ENCODE measurements at regions not wholly inside any gene's neighbourhood (a gene's known extent, or its start where the extent isn't known, plus 50 kb on each side); places are given as distances from the start of the nearest gene placed in this dataset.
"Not testable (repeated sequence)": the region's sequence is repeated elsewhere in the genome, so short reads cannot be mapped to it uniquely, and the experiment has no call there.

DNA sequence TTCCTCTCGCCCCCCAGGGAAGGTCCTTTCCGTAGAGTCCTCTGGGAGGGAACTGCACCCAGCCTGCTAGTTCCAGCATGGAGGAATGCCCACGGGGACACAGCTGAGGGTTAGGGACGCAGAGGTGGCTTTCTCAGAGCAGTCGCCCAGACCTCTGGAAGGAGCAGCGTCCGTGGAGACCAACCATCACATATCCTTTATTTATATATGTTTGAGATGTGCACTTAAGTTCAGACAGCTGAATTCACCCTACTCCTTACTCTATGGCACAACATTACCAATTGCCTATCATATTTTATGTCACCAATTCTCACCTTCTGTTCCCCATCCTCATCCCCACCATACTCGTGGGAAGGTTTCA is 305.6 kb upstream of the DIO3 start:
- intact Hi-C loops (cut with micrococcal nuclease), result no loop called here
- Histone ChIP-seq H3K36me3 (ENCODE audit: control insufficient read depth, insufficient read depth, low read length) (no peaks in the 10 kb centered on the region), H3K9me3 (ENCODE audit: control insufficient read depth, insufficient read depth, low read length) (no peaks in the 10 kb centered on the region), H3K4me1 (ENCODE audit: control insufficient read depth, insufficient read depth, low read length) (peaks cover 13% of the 10 kb centered on the region), H3K4me3 (ENCODE audit: low read length) (no peak overlapping the region), H3K27ac (ENCODE audit: low read length) (no peak overlapping the region), H3K27me3 (ENCODE audit: control insufficient read depth, insufficient read depth, low read length) (no peaks in the 10 kb centered on the region)
- peaks cover 8 to 28% of the 10 kb centered on the region in 2 donors for H3K27me3 Mint-ChIP-seq (ENCODE audit: low read depth in 2 of 2)
- DNase-seq (no peak), ATAC-seq (no peak)
- H3K4me1 Mint-ChIP-seq, result peaks cover 16% of the 10 kb centered on the region in 2 donors
- no peaks in the 10 kb centered on the region for H3K9me3 Mint-ChIP-seq
- 90% methylated on average over 3 of the region's 8 CpGs for WGBS (ENCODE audit: insufficient coverage)
- no peaks in the 10 kb centered on the region for H3K36me3 Mint-ChIP-seq
- no peak overlapping the region for H3K27ac Mint-ChIP-seq
- no peak overlapping the region for H3K4me3 Mint-ChIP-seq
- TF ChIP-seq, protein P1, sequence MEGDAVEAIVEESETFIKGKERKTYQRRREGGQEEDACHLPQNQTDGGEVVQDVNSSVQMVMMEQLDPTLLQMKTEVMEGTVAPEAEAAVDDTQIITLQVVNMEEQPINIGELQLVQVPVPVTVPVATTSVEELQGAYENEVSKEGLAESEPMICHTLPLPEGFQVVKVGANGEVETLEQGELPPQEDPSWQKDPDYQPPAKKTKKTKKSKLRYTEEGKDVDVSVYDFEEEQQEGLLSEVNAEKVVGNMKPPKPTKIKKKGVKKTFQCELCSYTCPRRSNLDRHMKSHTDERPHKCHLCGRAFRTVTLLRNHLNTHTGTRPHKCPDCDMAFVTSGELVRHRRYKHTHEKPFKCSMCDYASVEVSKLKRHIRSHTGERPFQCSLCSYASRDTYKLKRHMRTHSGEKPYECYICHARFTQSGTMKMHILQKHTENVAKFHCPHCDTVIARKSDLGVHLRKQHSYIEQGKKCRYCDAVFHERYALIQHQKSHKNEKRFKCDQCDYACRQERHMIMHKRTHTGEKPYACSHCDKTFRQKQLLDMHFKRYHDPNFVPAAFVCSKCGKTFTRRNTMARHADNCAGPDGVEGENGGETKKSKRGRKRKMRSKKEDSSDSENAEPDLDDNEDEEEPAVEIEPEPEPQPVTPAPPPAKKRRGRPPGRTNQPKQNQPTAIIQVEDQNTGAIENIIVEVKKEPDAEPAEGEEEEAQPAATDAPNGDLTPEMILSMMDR (IDR thresholded peaks at IDR 0.05), result no peak

DNA sequence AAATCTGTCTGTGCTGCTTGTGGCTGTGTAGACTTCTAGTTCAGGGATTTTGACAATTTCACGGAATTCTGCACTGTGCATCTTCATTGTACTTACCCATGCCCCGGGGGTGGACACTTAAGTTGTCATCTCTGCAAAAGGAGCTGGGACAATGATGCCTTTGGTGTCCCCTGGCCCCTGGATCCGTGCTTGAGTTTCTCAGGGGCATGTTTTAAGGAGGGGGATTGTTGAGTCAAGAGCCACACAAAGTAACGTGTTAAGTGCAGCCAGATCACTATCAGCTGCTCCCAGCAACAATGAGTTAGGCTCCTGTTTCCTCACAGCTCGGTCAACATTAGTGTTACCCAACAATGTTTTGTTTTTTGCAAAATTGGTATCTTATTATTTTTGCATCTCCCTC is 305.0 kb upstream of the DIO3 start:
- Histone ChIP-seq H3K4me3 (ENCODE audit: low read length) (no peak overlapping the region), H3K36me3 (ENCODE audit: control insufficient read depth, insufficient read depth, low read length) (no peaks in the 10 kb centered on the region), H3K4me1 (ENCODE audit: control insufficient read depth, insufficient read depth, low read length) (peaks cover 13% of the 10 kb centered on the region), H3K27ac (ENCODE audit: low read length) (no peak overlapping the region), H3K27me3 (ENCODE audit: control insufficient read depth, insufficient read depth, low read length) (no peaks in the 10 kb centered on the region), H3K9me3 (ENCODE audit: control insufficient read depth, insufficient read depth, low read length) (no peaks in the 10 kb centered on the region)
- H3K4me3 Mint-ChIP-seq, result no peak overlapping the region
- H3K27me3 Mint-ChIP-seq (ENCODE audit: low read depth in 2 of 2), result peaks cover 8 to 29% of the 10 kb centered on the region in 2 donors
- TF ChIP-seq, protein P1 (IDR thresholded peaks at IDR 0.05), result no peak
- peaks cover 16% of the 10 kb centered on the region in 2 donors for H3K4me1 Mint-ChIP-seq
- no peak for ATAC-seq
- DNase-seq, result no peak
- H3K36me3 Mint-ChIP-seq, result no peaks in the 10 kb centered on the region
- intact Hi-C loops (cut with micrococcal nuclease), result no loop called here
- H3K27ac Mint-ChIP-seq, result no peak overlapping the region
- H3K9me3 Mint-ChIP-seq, result no peaks in the 10 kb centered on the region
- WGBS (ENCODE audit: insufficient coverage), result 61% methylated on average over 5 of the region's 5 CpGs

DNA sequence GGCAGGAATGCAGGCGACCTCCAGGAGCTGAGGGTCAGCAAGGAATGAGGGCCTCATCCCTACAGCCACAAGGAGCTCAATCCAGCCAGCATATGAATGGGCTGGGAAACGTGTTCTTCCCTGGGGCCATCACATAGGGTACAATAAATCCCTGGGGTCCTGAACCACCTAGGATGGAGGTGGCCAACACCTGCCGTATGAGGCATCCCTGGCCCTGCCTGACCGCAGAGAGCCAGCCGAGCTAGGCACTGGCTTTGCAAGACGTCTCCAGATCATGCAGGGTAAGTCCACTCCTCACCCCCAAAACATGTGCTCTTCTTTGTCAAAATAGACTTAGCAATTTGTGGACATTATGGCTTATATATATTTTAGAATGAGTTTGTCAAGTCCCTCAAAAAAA is 303.7 kb upstream of the DIO3 start:
- Mint-ChIP-seq H3K36me3 (no peaks in the 10 kb centered on the region), H3K9me3 (no peaks in the 10 kb centered on the region), H3K27me3 (ENCODE audit: low read depth in 2 of 2) (peaks cover 16 to 39% of the 10 kb centered on the region in 2 donors), H3K4me3 (no peak overlapping the region), H3K27ac (no peak overlapping the region), H3K4me1 (peaks cover 5 to 6% of the 10 kb centered on the region in 2 donors)
- DNase-seq, result no peak
- WGBS (ENCODE audit: insufficient coverage), result 87% methylated on average over 5 of the region's 6 CpGs
- Histone ChIP-seq H3K36me3 (ENCODE audit: control insufficient read depth, insufficient read depth, low read length) (no peaks in the 10 kb centered on the region), H3K27me3 (ENCODE audit: control insufficient read depth, insufficient read depth, low read length) (no peaks in the 10 kb centered on the region), H3K9me3 (ENCODE audit: control insufficient read depth, insufficient read depth, low read length) (no peaks in the 10 kb centered on the region), H3K4me3 (ENCODE audit: low read length) (no peak overlapping the region), H3K4me1 (ENCODE audit: control insufficient read depth, insufficient read depth, low read length) (peaks cover 2% of the 10 kb centered on the region), H3K27ac (ENCODE audit: low read length) (no peak overlapping the region)
- TF ChIP-seq, protein P1 (IDR thresholded peaks at IDR 0.05), result no peak
- ATAC-seq, result no peak
- intact Hi-C loops (cut with micrococcal nuclease), result no loop called here

DNA sequence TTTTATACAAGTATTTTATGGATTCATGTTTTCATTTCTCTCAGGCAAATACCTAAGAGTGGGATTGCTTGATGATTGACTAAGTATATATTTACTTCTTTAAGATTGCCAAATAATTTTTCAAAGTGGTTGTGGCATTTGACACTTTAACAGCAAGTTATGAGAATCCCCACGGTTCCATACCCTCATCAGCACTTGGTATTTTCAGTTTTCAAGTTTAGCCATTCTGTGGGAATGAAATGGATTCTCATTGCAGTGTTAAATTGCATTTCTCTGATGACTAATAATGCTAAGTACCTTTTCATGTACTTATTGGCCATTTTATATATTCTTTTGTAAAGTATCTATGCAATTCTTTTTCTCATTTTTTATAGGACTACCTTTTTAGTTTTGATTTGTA is 301.5 kb upstream of the DIO3 start:
- ATAC-seq (no peak), DNase-seq (no peak)
- Mint-ChIP-seq H3K4me1 (no peaks in the 10 kb centered on the region), H3K27ac (no peak overlapping the region), H3K9me3 (no peaks in the 10 kb centered on the region), H3K4me3 (no peak overlapping the region), H3K36me3 (no peaks in the 10 kb centered on the region), H3K27me3 (ENCODE audit: low read depth in 2 of 2) (peaks cover 19 to 53% of the 10 kb centered on the region in 2 donors)
- TF ChIP-seq, protein P1 (IDR thresholded peaks at IDR 0.05), result no peak
- Histone ChIP-seq H3K4me1 (ENCODE audit: control insufficient read depth, insufficient read depth, low read length) (no peaks in the 10 kb centered on the region), H3K9me3 (ENCODE audit: control insufficient read depth, insufficient read depth, low read length) (no peaks in the 10 kb centered on the region), H3K4me3 (ENCODE audit: low read length) (no peak overlapping the region), H3K36me3 (ENCODE audit: control insufficient read depth, insufficient read depth, low read length) (no peaks in the 10 kb centered on the region), H3K27ac (ENCODE audit: low read length) (no peak overlapping the region), H3K27me3 (ENCODE audit: control insufficient read depth, insufficient read depth, low read length) (peaks cover 1% of the 10 kb centered on the region)
- intact Hi-C loops (cut with micrococcal nuclease), result no loop called here
- 50% methylated on average over 1 of the region's 1 CpG for WGBS (ENCODE audit: insufficient coverage)

DNA sequence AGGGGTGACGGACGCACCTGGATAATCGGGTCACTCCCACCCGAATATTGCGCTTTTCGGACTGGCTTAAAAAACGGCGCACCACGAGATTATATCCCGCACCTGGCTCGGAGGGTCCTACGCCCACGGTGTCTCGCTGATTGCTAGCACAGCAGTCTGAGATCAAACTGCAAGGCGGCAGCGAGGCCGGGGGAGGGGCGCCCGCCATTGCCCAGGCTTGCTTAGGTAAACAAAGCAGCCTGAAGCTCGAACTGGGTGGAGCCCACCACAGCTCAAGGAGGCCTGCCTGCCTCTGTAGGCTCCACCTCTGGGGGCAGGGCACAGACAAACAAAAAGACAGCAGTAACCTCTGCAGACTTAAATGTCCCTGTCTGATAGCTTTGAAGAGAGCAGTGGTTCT is 294.9 kb upstream of the DIO3 start:
- DNase-seq; intact Hi-C loops (cut with micrococcal nuclease); H3K36me3 ChIP-seq (ENCODE audit: control insufficient read depth, insufficient read depth, low read length); ATAC-seq; H3K4me3 ChIP-seq (ENCODE audit: low read length); H3K36me3 Mint-ChIP-seq; H3K4me1 Mint-ChIP-seq; H3K4me1 ChIP-seq (ENCODE audit: control insufficient read depth, insufficient read depth, low read length); H3K27me3 ChIP-seq (ENCODE audit: control insufficient read depth, insufficient read depth, low read length); H3K9me3 ChIP-seq (ENCODE audit: control insufficient read depth, insufficient read depth, low read length); H3K27ac ChIP-seq (ENCODE audit: low read length); H3K4me3 Mint-ChIP-seq; H3K27ac Mint-ChIP-seq; H3K9me3 Mint-ChIP-seq: not testable (repeated sequence)
- peaks cover 13 to 30% of the 10 kb centered on the region in 2 donors for H3K27me3 Mint-ChIP-seq (ENCODE audit: low read depth in 2 of 2)
- 95% methylated on average over 12 of the region's 20 CpGs for WGBS (ENCODE audit: insufficient coverage)
